HEK293T (cell line): ENCODE measurements at regions not wholly inside any gene's neighbourhood (a gene's known extent, or its start where the extent isn't known, plus 50 kb on each side); places are given as distances from the start of the nearest gene placed in this dataset.
A peak's percentile ranks its signal among the peaks of the same experiment; 100 is the strongest.

Source experiments
- CTCF ChIA-PET: fragments of 350-600 bp; formaldehyde crosslinking; extraction: SDS; loops from one replicate; lab custom pipeline; 2021; ENCODE audit warnings: antibody characterized with exemption, inconsistent platforms; lab: Yijun Ruan, JAX
- POLR2A ChIA-PET: fragments of 350-600 bp; formaldehyde crosslinking; extraction: SDS; loops from one replicate; lab custom pipeline; 2020; ENCODE audit warnings: antibody characterized with exemption, inconsistent platforms; lab: Yijun Ruan, JAX
- DNase-seq: peaks from one replicate; pipeline ENCODE4 v3.0.0; 2012; ENCODE audit warnings: mixed read lengths; ENCODE audit errors: extremely low spot score
- ARNT ChIP-seq: fragments of 450-650 bp; IDR thresholded peaks from 2 replicates; pipeline ENCODE4 v1.6.1; 2017; ENCODE audit warnings: mild to moderate bottlenecking
- BHLHE40 ChIP-seq: fragments of 450-650 bp; IDR thresholded peaks from 2 replicates; pipeline ENCODE4 v1.6.1; 2016; ENCODE audit warnings: mild to moderate bottlenecking, moderate library complexity, borderline replicate concordance
- CTBP1 ChIP-seq: fragments of 450-650 bp; IDR thresholded peaks from 2 replicates; pipeline ENCODE4 v1.6.1; 2016; ENCODE audit warnings: borderline replicate concordance
- ELF4 ChIP-seq: fragments of 450-650 bp; IDR thresholded peaks from 2 replicates; pipeline ENCODE4 v1.6.1; 2017; ENCODE audit warnings: antibody characterized with exemption
- FOXA1 ChIP-seq: fragments of 450-650 bp; IDR thresholded peaks from 2 replicates; pipeline ENCODE4 v1.6.1; 2016; ENCODE audit warnings: mild to moderate bottlenecking
- FOXK2 ChIP-seq: fragments of 450-650 bp; IDR thresholded peaks from 2 replicates; pipeline ENCODE4 v1.6.1; 2016; ENCODE audit warnings: mild to moderate bottlenecking
- FOXM1 ChIP-seq: fragments of 450-650 bp; IDR thresholded peaks from 2 replicates; pipeline ENCODE4 v1.6.1; 2017; ENCODE audit warnings: mild to moderate bottlenecking, borderline replicate concordance
- HDGF ChIP-seq: fragments of 450-650 bp; IDR thresholded peaks from 2 replicates; pipeline ENCODE4 v1.6.1; 2017; ENCODE audit warnings: antibody characterized with exemption, borderline replicate concordance
- L3MBTL2 ChIP-seq: fragments of 450-650 bp; conservative IDR thresholded peaks from 2 replicates; pipeline ENCODE4 v1.6.1; 2016; ENCODE audit warnings: mild to moderate bottlenecking
- LEF1 ChIP-seq: fragments of 450-650 bp; IDR thresholded peaks from 2 replicates; pipeline ENCODE4 v1.6.1; 2017; ENCODE audit warnings: mild to moderate bottlenecking, borderline replicate concordance
- NFRKB ChIP-seq: fragments of 450-650 bp; IDR thresholded peaks from 2 replicates; pipeline ENCODE4 v1.6.1; 2016; ENCODE audit warnings: mild to moderate bottlenecking, moderate library complexity
- SP1 ChIP-seq: fragments of 450-650 bp; IDR thresholded peaks from 2 replicates; pipeline ENCODE4 v1.6.1; 2017
- SUZ12 ChIP-seq: fragments of 450-650 bp; IDR thresholded peaks from 2 replicates; pipeline ENCODE4 v1.6.1; 2016; ENCODE audit warnings: mild to moderate bottlenecking
- TARDBP ChIP-seq: fragments of 450-650 bp; IDR thresholded peaks from 2 replicates; pipeline ENCODE4 v1.6.1; 2016
- ZNF384 ChIP-seq: fragments of 450-650 bp; IDR thresholded peaks from 2 replicates; pipeline ENCODE4 v1.6.1; 2016
- TF ChIP-seq, protein P1 (sequence below): fragments of 450-650 bp; IDR thresholded peaks from 2 replicates; pipeline ENCODE4 v1.6.1; 2016

DNA sequence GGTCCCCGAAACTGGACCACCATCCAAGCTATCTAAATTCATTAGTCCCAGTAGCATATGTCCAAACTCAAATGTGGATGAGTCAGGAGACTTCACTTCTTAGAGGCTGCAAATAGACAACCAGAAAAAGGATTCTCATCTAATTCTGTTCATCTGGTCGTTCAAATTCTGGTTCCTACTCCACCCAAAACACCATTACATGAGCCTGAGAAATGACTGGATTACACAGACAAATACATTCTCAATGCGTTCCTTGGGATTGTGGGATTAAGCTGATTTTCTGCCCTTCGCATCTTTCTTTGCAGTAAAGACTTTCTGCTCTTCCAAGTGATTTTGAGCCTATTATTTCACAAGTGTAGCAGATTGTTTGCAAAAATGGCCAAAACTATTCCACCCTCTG is 472.3 kb upstream of the PROK2 start:
- POLR2A ChIA-PET = no interaction called here
- no peak for TF ChIP-seq ELF4
- no peak for DNase-seq
- CTCF ChIA-PET = no interaction called here

GRCh38 chr3:72256716-72257115 is 471.8 kb upstream of the PROK2 start:
- ChIA-PET POLR2A (no interaction called here), CTCF (no interaction called here)
- TF ChIP-seq TARDBP (no peak), LEF1 (no peak), SP1 (no peak), FOXM1 (no peak), CTBP1 (no peak), HDGF (no peak), FOXK2 (no peak), ELF4 (no peak), BHLHE40 (no peak), NFRKB (no peak)
- DNase-seq = no peak

- CTCF ChIA-PET = no interaction called here
- POLR2A ChIA-PET = no interaction called here
- peak; percentile 25 for DNase-seq
- TF ChIP-seq FOXA1 (no peak), SP1 (no peak), TARDBP (no peak), FOXK2 (no peak), HDGF (no peak), NFRKB (no peak), ELF4 (no peak), BHLHE40 (no peak), L3MBTL2 (peak; percentile 78), FOXM1 (no peak), ZNF384 (no peak)
- TF ChIP-seq, protein P1, sequence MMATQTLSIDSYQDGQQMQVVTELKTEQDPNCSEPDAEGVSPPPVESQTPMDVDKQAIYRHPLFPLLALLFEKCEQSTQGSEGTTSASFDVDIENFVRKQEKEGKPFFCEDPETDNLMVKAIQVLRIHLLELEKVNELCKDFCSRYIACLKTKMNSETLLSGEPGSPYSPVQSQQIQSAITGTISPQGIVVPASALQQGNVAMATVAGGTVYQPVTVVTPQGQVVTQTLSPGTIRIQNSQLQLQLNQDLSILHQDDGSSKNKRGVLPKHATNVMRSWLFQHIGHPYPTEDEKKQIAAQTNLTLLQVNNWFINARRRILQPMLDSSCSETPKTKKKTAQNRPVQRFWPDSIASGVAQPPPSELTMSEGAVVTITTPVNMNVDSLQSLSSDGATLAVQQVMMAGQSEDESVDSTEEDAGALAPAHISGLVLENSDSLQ = peak; percentile 89
These were observed 471.0 kb upstream of the PROK2 start for GRCh38 chr3:72255791-72256559.

DNA sequence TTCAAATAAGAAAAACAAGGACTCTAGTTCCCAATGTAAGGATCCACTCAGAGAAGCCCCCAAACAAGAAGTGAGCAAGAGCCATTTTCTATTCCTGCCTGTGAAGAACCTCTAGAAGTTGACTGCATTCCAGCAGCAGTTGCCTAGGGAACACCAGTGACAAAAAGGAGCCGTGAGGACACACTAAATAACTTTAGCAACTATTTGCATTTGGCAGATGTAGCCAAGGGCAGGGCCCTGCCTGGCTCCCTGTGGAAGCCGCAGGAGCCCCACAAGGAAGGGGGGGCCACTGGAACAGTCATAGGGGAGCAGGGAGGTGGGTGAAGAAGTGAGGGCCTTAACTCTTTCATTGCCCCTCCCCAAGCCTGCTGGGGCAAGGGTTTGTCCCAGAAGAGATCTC is 470.2 kb upstream of the PROK2 start:
- ChIA-PET POLR2A (no interaction called here), CTCF (no interaction called here)
- TF ChIP-seq NFRKB (no peak), SUZ12 (no peak), BHLHE40 (no peak), LEF1 (no peak), FOXM1 (no peak), SP1 (no peak), ELF4 (no peak), ARNT (no peak), TARDBP (no peak), HDGF (no peak), L3MBTL2 (no peak), FOXA1 (no peak), FOXK2 (no peak), ZNF384 (no peak), CTBP1 (no peak)
- TF ChIP-seq, protein P1 = no peak
- DNase-seq = no peak

- DNase-seq = no peak
- TF ChIP-seq NFRKB (no peak), SP1 (no peak), SUZ12 (no peak), LEF1 (no peak), ELF4 (no peak), FOXK2 (no peak), FOXA1 (no peak), HDGF (no peak), ARNT (no peak), FOXM1 (no peak), BHLHE40 (no peak), ZNF384 (no peak), L3MBTL2 (no peak)
- TF ChIP-seq, protein P1 = no peak
- ChIA-PET CTCF (no interaction called here), POLR2A (no interaction called here)
These were observed 469.5 kb upstream of the PROK2 start for GRCh38 chr3:72254483-72254882.

DNA sequence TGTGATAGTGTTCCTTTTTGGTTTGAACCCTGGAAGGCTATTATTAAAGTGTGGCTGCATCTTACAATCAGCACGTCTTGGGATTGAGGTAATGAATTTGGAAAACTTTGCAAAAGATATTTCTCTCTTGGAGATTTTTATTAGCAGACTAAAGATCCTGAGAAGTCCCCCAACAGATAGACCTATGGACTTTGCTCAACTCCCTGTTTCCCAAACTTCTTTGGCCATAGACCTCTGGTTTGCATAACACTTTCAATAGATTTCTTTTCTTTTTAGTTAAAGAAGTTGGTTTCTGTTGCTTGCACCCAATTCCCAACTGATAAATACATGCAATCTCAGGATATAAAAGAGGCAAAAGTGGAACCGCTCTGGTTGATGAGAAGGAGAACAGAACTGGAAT is 465.8 kb upstream of the PROK2 start:
- POLR2A ChIA-PET = no interaction called here
- CTCF ChIA-PET = no interaction called here
- DNase-seq = no peak
- TF ChIP-seq TARDBP = no peak
- TF ChIP-seq L3MBTL2 = no peak
- no peak for TF ChIP-seq CTBP1
- TF ChIP-seq FOXK2 = no peak
- no peak for TF ChIP-seq ARNT
- no peak for TF ChIP-seq SUZ12
- no peak for TF ChIP-seq FOXM1
- no peak for TF ChIP-seq BHLHE40
- no peak for TF ChIP-seq ELF4
- TF ChIP-seq LEF1 = no peak
- no peak for TF ChIP-seq HDGF

GRCh38 chr3:72248869-72249268 is 463.9 kb upstream of the PROK2 start:
- DNase-seq = no peak
- ChIA-PET CTCF (interaction anchor here (0.6 kb wide), 1 partner anchor 235 kb away, joined by 3 read pairs; no protein-coding TSS in a partner anchor), POLR2A (no interaction called here)
- TF ChIP-seq, protein P1 = no peak
- TF ChIP-seq HDGF (no peak), FOXA1 (no peak), ZNF384 (no peak), SUZ12 (no peak), CTBP1 (no peak), ELF4 (no peak), ARNT (no peak), FOXM1 (no peak), TARDBP (no peak), SP1 (no peak), FOXK2 (no peak), LEF1 (no peak), L3MBTL2 (no peak), NFRKB (no peak), BHLHE40 (no peak)
